ENCODE measurements at regions not wholly inside any gene's neighbourhood (a gene's known extent, or its start where the extent isn't known, plus 50 kb on each side); places are given as distances from the start of the nearest gene placed in this dataset.

- H3K36me3 ChIP-seq (ENCODE audit: control insufficient read depth, insufficient read depth, low read length): no peaks in the 10 kb centered on the region
- intact Hi-C loops (cut with micrococcal nuclease; ENCODE audit: unreplicated experiment): no loop called here
- TF ChIP-seq REST (IDR thresholded peaks at IDR 0.05; ENCODE audit: insufficient read depth in 1 of 2, low read depth in 2 of 2, low read length in 1 of 2) (no peak), TCF7L2 (IDR thresholded peaks at IDR 0.05; ENCODE audit: low read depth, low read length) (no peak), POLR2AphosphoS5 (IDR thresholded peaks at IDR 0.05; ENCODE audit: low read depth, low read length) (no peak), SIN3A (IDR thresholded peaks at IDR 0.05; ENCODE audit: borderline replicate concordance, insufficient read depth, low read depth, low read length) (no peak)
- TF ChIP-seq, protein P1, sequence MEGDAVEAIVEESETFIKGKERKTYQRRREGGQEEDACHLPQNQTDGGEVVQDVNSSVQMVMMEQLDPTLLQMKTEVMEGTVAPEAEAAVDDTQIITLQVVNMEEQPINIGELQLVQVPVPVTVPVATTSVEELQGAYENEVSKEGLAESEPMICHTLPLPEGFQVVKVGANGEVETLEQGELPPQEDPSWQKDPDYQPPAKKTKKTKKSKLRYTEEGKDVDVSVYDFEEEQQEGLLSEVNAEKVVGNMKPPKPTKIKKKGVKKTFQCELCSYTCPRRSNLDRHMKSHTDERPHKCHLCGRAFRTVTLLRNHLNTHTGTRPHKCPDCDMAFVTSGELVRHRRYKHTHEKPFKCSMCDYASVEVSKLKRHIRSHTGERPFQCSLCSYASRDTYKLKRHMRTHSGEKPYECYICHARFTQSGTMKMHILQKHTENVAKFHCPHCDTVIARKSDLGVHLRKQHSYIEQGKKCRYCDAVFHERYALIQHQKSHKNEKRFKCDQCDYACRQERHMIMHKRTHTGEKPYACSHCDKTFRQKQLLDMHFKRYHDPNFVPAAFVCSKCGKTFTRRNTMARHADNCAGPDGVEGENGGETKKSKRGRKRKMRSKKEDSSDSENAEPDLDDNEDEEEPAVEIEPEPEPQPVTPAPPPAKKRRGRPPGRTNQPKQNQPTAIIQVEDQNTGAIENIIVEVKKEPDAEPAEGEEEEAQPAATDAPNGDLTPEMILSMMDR (IDR thresholded peaks at IDR 0.05): no peak
- BruUV-seq (replicated peaks): no TSS peak
- no peak for ATAC-seq
- no peaks in the 10 kb centered on the region for H3K4me1 ChIP-seq (ENCODE audit: control insufficient read depth, insufficient read depth, low read length)
- in situ Hi-C loops (cut with HindIII; ENCODE audit: low pct_unique_long_range_greater_than_20kb, low sequenced_read_pairs): no loop called here
- ChIA-PET CTCF (no interaction called here), POLR2A (no interaction called here)
- no peaks in the 10 kb centered on the region for H3K9me3 ChIP-seq (ENCODE audit: control insufficient read depth, insufficient read depth, low read depth, low read length)
- H3K4me3 ChIP-seq (ENCODE audit: low read depth in 2 of 2, low read length in 2 of 2): no peak overlapping the region
- H3K27ac ChIP-seq (ENCODE audit: low read length): no peak overlapping the region
- no peak for DNase-seq (ENCODE audit: low read depth, low spot score)
- no peaks in the 10 kb centered on the region; the same call in 1 of the 2 replicates for H3K27me3 ChIP-seq (ENCODE audit: control insufficient read depth, insufficient read depth, low read length)
Observed at GRCh38 chr12:4001031-4001430, 127.8 kb upstream of the PARP11 start.

DNA sequence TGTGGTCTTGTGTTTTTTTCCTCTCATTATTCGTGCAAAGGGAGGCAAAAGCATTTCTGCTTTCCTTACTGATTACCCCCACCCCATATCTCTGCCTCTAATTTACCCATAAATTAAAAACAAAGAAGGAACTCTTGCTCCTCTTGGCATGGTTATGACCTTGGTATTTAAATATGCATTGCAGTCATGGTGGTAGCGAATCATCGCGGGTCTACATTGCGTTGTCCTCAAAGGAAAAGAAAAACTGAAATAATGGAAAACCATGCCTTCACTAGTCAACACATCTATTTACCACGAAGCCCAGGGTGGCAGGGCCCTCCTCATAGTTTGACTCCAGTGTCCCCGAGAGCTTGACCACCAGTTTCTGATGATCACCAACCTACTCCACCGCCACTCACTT lies 126.7 kb upstream of the PARP11 start:
- Histone ChIP-seq H3K36me3 (ENCODE audit: control insufficient read depth, insufficient read depth, low read length) (no peaks in the 10 kb centered on the region), H3K4me3 (ENCODE audit: low read depth in 2 of 2, low read length in 2 of 2) (no peak overlapping the region), H3K9me3 (ENCODE audit: control insufficient read depth, insufficient read depth, low read depth, low read length) (no peaks in the 10 kb centered on the region), H3K27me3 (ENCODE audit: control insufficient read depth, insufficient read depth, low read length) (no peaks in the 10 kb centered on the region; the same call in 1 of the 2 replicates), H3K27ac (ENCODE audit: low read length) (no peak overlapping the region), H3K4me1 (ENCODE audit: control insufficient read depth, insufficient read depth, low read length) (no peaks in the 10 kb centered on the region)
- ChIA-PET CTCF (no interaction called here), POLR2A (no interaction called here)
- no peak for DNase-seq (ENCODE audit: low read depth, low spot score)
- BruUV-seq (replicated peaks): no TSS peak
- ATAC-seq: no peak
- no peak for TF ChIP-seq POLR2AphosphoS5 (IDR thresholded peaks at IDR 0.05; ENCODE audit: low read depth, low read length)
- TF ChIP-seq REST (IDR thresholded peaks at IDR 0.05; ENCODE audit: insufficient read depth in 1 of 2, low read depth in 2 of 2, low read length in 1 of 2): no peak
- TF ChIP-seq, protein P1 (IDR thresholded peaks at IDR 0.05): no peak
- no peak for TF ChIP-seq SIN3A (IDR thresholded peaks at IDR 0.05; ENCODE audit: borderline replicate concordance, insufficient read depth, low read depth, low read length)
- no peak for TF ChIP-seq TCF7L2 (IDR thresholded peaks at IDR 0.05; ENCODE audit: low read depth, low read length)
- intact Hi-C loops (cut with micrococcal nuclease; ENCODE audit: unreplicated experiment) (loop anchor here (5.0 to 10.0 kb wide), 2 partner anchors 37 to 275 kb away; partner anchors contain the start of gene CCND2), in situ Hi-C loops (cut with HindIII; ENCODE audit: low pct_unique_long_range_greater_than_20kb, low sequenced_read_pairs) (no loop called here)
